HUES48 (cell line): ENCODE measurements at regions not wholly inside any gene's neighbourhood (a gene's known extent, or its start where the extent isn't known, plus 50 kb on each side); places are given as distances from the start of the nearest gene placed in this dataset.

Source experiments
- H3K27ac ChIP-seq: one replicate; pipeline ENCODE4 v1.7.0; 2013; ENCODE audit warnings: low read depth, low read length, inconsistent platforms
- H3K27me3 ChIP-seq: 2 replicates; pipeline ENCODE4 v1.6.1; 2013; ENCODE audit warnings: mild to moderate bottlenecking, low read length; ENCODE audit not compliant: control insufficient read depth, insufficient read depth
- H3K36me3 ChIP-seq: 2 replicates; pipeline ENCODE4 v1.6.1; 2013; ENCODE audit warnings: low read length; ENCODE audit not compliant: control insufficient read depth, insufficient read depth
- H3K4me1 ChIP-seq: 2 replicates; pipeline ENCODE4 v1.6.1; 2013; ENCODE audit warnings: mild to moderate bottlenecking, low read length; ENCODE audit not compliant: control insufficient read depth, insufficient read depth
- H3K4me3 ChIP-seq: 2 replicates; pipeline ENCODE4 v1.5.1; 2013; ENCODE audit warnings: mild to moderate bottlenecking, low read depth, low read length
- H3K9ac ChIP-seq: 2 replicates; pipeline ENCODE4 v1.6.1; 2013; ENCODE audit warnings: mild to moderate bottlenecking, low read depth, low read length, moderate library complexity
- H3K9me3 ChIP-seq: 2 replicates; pipeline ENCODE4 v1.6.1; 2013; ENCODE audit warnings: low read length; ENCODE audit not compliant: control insufficient read depth, insufficient read depth

- Histone ChIP-seq H3K9me3 (no peaks in the 10 kb centered on the region), H3K4me1 (peaks cover 12% of the 10 kb centered on the region), H3K9ac (no peak overlapping the region), H3K27me3 (no peaks in the 10 kb centered on the region), H3K4me3 (no peak overlapping the region), H3K27ac (no peak overlapping the region), H3K36me3 (no peaks in the 10 kb centered on the region)
These were observed 217.9 kb upstream of the ACTBL2 start for GRCh38 chr5:57700484-57700883.

- Histone ChIP-seq H3K27me3 (no peaks in the 10 kb centered on the region), H3K9me3 (no peaks in the 10 kb centered on the region), H3K4me1 (peaks cover 12% of the 10 kb centered on the region), H3K4me3 (no peak overlapping the region), H3K27ac (no peak overlapping the region), H3K9ac (no peak overlapping the region), H3K36me3 (no peaks in the 10 kb centered on the region)
These were observed 217.5 kb upstream of the ACTBL2 start for GRCh38 chr5:57700072-57700471.

- Histone ChIP-seq H3K27me3 (no peaks in the 10 kb centered on the region), H3K27ac (peak overlapping the region; percentile 11), H3K4me1 (peaks cover 18% of the 10 kb centered on the region), H3K9me3 (no peaks in the 10 kb centered on the region), H3K9ac (no peak overlapping the region), H3K36me3 (no peaks in the 10 kb centered on the region), H3K4me3 (no peak overlapping the region)
These were observed 216.2 kb upstream of the ACTBL2 start for GRCh38 chr5:57698802-57699201.

- H3K4me3 ChIP-seq, result no peak overlapping the region
- no peak overlapping the region for H3K27ac ChIP-seq
- H3K9me3 ChIP-seq, result no peaks in the 10 kb centered on the region
- H3K27me3 ChIP-seq, result no peaks in the 10 kb centered on the region
- no peak overlapping the region for H3K9ac ChIP-seq
- H3K4me1 ChIP-seq, result peaks cover 25% of the 10 kb centered on the region
- no peaks in the 10 kb centered on the region for H3K36me3 ChIP-seq
These were observed 215.5 kb upstream of the ACTBL2 start for GRCh38 chr5:57698086-57698485.

GRCh38 chr5:57696825-57697570, 214.4 kb upstream of the ACTBL2 start:
- Histone ChIP-seq H3K27me3 (no peaks in the 10 kb centered on the region), H3K27ac (no peak overlapping the region), H3K4me1 (peaks cover 32% of the 10 kb centered on the region), H3K4me3 (no peak overlapping the region), H3K36me3 (no peaks in the 10 kb centered on the region), H3K9me3 (no peaks in the 10 kb centered on the region), H3K9ac (no peak overlapping the region)

GRCh38 chr5:57696389-57696769, 213.8 kb upstream of the ACTBL2 start:
- no peaks in the 10 kb centered on the region for H3K9me3 ChIP-seq
- H3K9ac ChIP-seq, result no peak overlapping the region
- H3K4me3 ChIP-seq, result no peak overlapping the region
- no peak overlapping the region for H3K27ac ChIP-seq
- no peaks in the 10 kb centered on the region for H3K36me3 ChIP-seq
- H3K4me1 ChIP-seq, result peaks cover 32% of the 10 kb centered on the region
- H3K27me3 ChIP-seq, result no peaks in the 10 kb centered on the region

GRCh38 chr5:57695706-57696388, 213.2 kb upstream of the ACTBL2 start:
- Histone ChIP-seq H3K4me1 (peaks cover 32% of the 10 kb centered on the region), H3K9ac (no peak overlapping the region), H3K36me3 (no peaks in the 10 kb centered on the region)

GRCh38 chr5:57695179-57695578, 212.6 kb upstream of the ACTBL2 start:
- Histone ChIP-seq H3K27ac (no peak overlapping the region), H3K4me3 (no peak overlapping the region), H3K27me3 (no peaks in the 10 kb centered on the region), H3K9me3 (no peaks in the 10 kb centered on the region), H3K36me3 (no peaks in the 10 kb centered on the region), H3K4me1 (peaks cover 32% of the 10 kb centered on the region), H3K9ac (no peak overlapping the region)

More at GRCh38 chr5:57695706-57696388, 213.2 kb upstream of the ACTBL2 start:
- Histone ChIP-seq H3K27ac (no peak overlapping the region), H3K9me3 (no peaks in the 10 kb centered on the region), H3K4me3 (no peak overlapping the region), H3K27me3 (no peaks in the 10 kb centered on the region)

- Histone ChIP-seq H3K9me3 (no peaks in the 10 kb centered on the region), H3K9ac (no peak overlapping the region), H3K27ac (peak overlapping the region; percentile 42), H3K4me1 (peaks cover 23% of the 10 kb centered on the region), H3K36me3 (no peaks in the 10 kb centered on the region), H3K27me3 (no peaks in the 10 kb centered on the region), H3K4me3 (no peak overlapping the region)
These were observed 211.1 kb upstream of the ACTBL2 start for GRCh38 chr5:57693488-57694305.

GRCh38 chr5:57692582-57693487, 210.2 kb upstream of the ACTBL2 start:
- Histone ChIP-seq H3K4me3 (no peak overlapping the region), H3K4me1 (peaks cover 20% of the 10 kb centered on the region), H3K9ac (no peak overlapping the region), H3K27ac (peak overlapping the region; percentile 42), H3K36me3 (no peaks in the 10 kb centered on the region), H3K27me3 (no peaks in the 10 kb centered on the region), H3K9me3 (no peaks in the 10 kb centered on the region)
